H9 (cell line): ENCODE measurements at regions not wholly inside any gene's neighbourhood (a gene's known extent, or its start where the extent isn't known, plus 50 kb on each side); places are given as distances from the start of the nearest gene placed in this dataset.

ENCODE experiments used
- DNase-seq: peaks from one replicate; pipeline ENCODE4 v3.0.0-alpha.2; 2017
- H2AFZ ChIP-seq: one replicate; pipeline ENCODE4 v1.6.1; 2013; ENCODE audit warnings: mild to moderate bottlenecking, low read length, control low read depth, moderate library complexity
- H2AK5ac ChIP-seq: 2 replicates; pipeline ENCODE4 v1.6.1; 2013; ENCODE audit warnings: low read length, control low read depth, mixed read lengths; ENCODE audit not compliant: insufficient read length
- H2BK120ac ChIP-seq: one replicate; pipeline ENCODE4 v1.6.1; 2013; ENCODE audit warnings: low read depth, mild to moderate bottlenecking, low read length, control low read depth, inconsistent platforms; ENCODE audit not compliant: poor library complexity, severe bottlenecking
- H2BK12ac ChIP-seq: 2 replicates; pipeline ENCODE4 v1.6.1; 2013; ENCODE audit warnings: low read length, control low read depth, mixed read lengths, low read depth; ENCODE audit not compliant: insufficient read length
- H2BK15ac ChIP-seq: 2 replicates; pipeline ENCODE4 v1.6.1; 2013; ENCODE audit warnings: low read depth, low read length, control low read depth
- H2BK20ac ChIP-seq: one replicate; pipeline ENCODE4 v1.6.1; 2013; ENCODE audit warnings: low read depth, mild to moderate bottlenecking, low read length, control low read depth, inconsistent platforms; ENCODE audit not compliant: poor library complexity, severe bottlenecking
- H2BK5ac ChIP-seq: 2 replicates; pipeline ENCODE4 v1.6.1; 2013; ENCODE audit warnings: low read length, control low read depth, mixed read lengths; ENCODE audit not compliant: insufficient read length
- H3K14ac ChIP-seq: 2 replicates; pipeline ENCODE4 v1.6.1; 2013; ENCODE audit warnings: low read length, control low read depth; ENCODE audit not compliant: insufficient read depth
- H3K18ac ChIP-seq: 2 replicates; pipeline ENCODE4 v1.6.1; 2013; ENCODE audit warnings: low read depth, mild to moderate bottlenecking, mixed read lengths, low read length, control low read depth; ENCODE audit not compliant: insufficient read length
- H3K23ac ChIP-seq: 2 replicates; pipeline ENCODE4 v1.6.1; 2013; ENCODE audit warnings: low read length, control low read depth, mixed read lengths, low read depth; ENCODE audit not compliant: insufficient read length
- H3K23me2 ChIP-seq: 2 replicates; pipeline ENCODE4 v1.6.1; 2013; ENCODE audit warnings: low read depth, mild to moderate bottlenecking, mixed read lengths, low read length, control low read depth; ENCODE audit not compliant: insufficient read length, poor library complexity, severe bottlenecking
- H3K27ac ChIP-seq: 2 replicates; pipeline ENCODE4 v1.5.1; 2013; ENCODE audit warnings: low read length, control low read depth, mixed read lengths, low read depth; ENCODE audit not compliant: insufficient read length
- H3K27me3 ChIP-seq: 2 replicates; pipeline ENCODE4 v1.6.1; 2013; ENCODE audit warnings: low read length, control low read depth, inconsistent platforms; ENCODE audit not compliant: insufficient read depth
- H3K4ac ChIP-seq: 2 replicates; pipeline ENCODE4 v1.6.1; 2013; ENCODE audit warnings: low read depth, mild to moderate bottlenecking, control low read depth, inconsistent platforms, low read length, moderate library complexity
- H3K4me1 ChIP-seq: 2 replicates; pipeline ENCODE4 v1.6.1; 2013; ENCODE audit warnings: low read length, control low read depth, inconsistent platforms; ENCODE audit not compliant: insufficient read depth
- H3K4me2 ChIP-seq: 2 replicates; pipeline ENCODE4 v1.6.1; 2013; ENCODE audit warnings: low read length, control low read depth, mixed read lengths; ENCODE audit not compliant: insufficient read length, insufficient read depth
- H3K56ac ChIP-seq: 2 replicates; pipeline ENCODE4 v1.6.1; 2013; ENCODE audit warnings: low read depth, mild to moderate bottlenecking, mixed read lengths, low read length, control low read depth; ENCODE audit not compliant: insufficient read length
- H3K79me1 ChIP-seq: 2 replicates; pipeline ENCODE4 v1.6.1; 2013; ENCODE audit warnings: low read depth, mild to moderate bottlenecking, moderate library complexity, low read length, control low read depth, inconsistent platforms; ENCODE audit not compliant: insufficient read depth, poor library complexity, severe bottlenecking
- H3K79me2 ChIP-seq: 2 replicates; pipeline ENCODE4 v1.6.1; 2013; ENCODE audit warnings: low read length, control low read depth, inconsistent platforms; ENCODE audit not compliant: insufficient read depth
- H3K9ac ChIP-seq: 2 replicates; pipeline ENCODE4 v1.6.1; 2013; ENCODE audit warnings: low read length, control low read depth, mixed read lengths; ENCODE audit not compliant: insufficient read length; ENCODE audit errors: extremely low read depth
- H3K9me3 ChIP-seq: one replicate; pipeline ENCODE4 v1.6.1; 2013; ENCODE audit warnings: low read depth, low read length, inconsistent platforms; ENCODE audit not compliant: control insufficient read depth
- H3T11ph ChIP-seq: one replicate; pipeline ENCODE4 v1.6.1; 2013; ENCODE audit warnings: mild to moderate bottlenecking, low read length, control low read depth, inconsistent platforms
- H4K20me1 ChIP-seq: one replicate; pipeline ENCODE4 v1.6.1; 2013; ENCODE audit not compliant: control insufficient read depth, insufficient read length, insufficient read depth
- H4K5ac ChIP-seq: 2 replicates; pipeline ENCODE4 v1.6.1; 2013; ENCODE audit warnings: low read depth, mild to moderate bottlenecking, mixed read lengths, low read length, control low read depth; ENCODE audit not compliant: insufficient read length
- H4K8ac ChIP-seq: replicated peaks from 2 replicates; pipeline ENCODE4 v1.6.1; 2013; ENCODE audit warnings: low read length, control low read depth, mixed read lengths, low read depth; ENCODE audit not compliant: insufficient read length
- H4K91ac ChIP-seq: 2 replicates; pipeline ENCODE4 v1.6.1; 2013; ENCODE audit warnings: low read depth, mild to moderate bottlenecking, moderate library complexity, mixed read lengths, low read length, control low read depth; ENCODE audit not compliant: insufficient read length
- H3K27ac Mint-ChIP-seq, 3 experiments: 2 replicates in 2 of 3; 3 replicates in 1 of 3; pipeline ENCODE4 v1.8.0; 2020 to 2021; ENCODE audit warnings: mixed read lengths in 3 of 3, mild to moderate bottlenecking in 1 of 3, moderate library complexity in 1 of 3
- H3K27me3 Mint-ChIP-seq: 2 replicates; pipeline ENCODE4 v1.8.0; 2021; ENCODE audit warnings: low read depth, mild to moderate bottlenecking, moderate library complexity, mixed read lengths
- H3K36me3 Mint-ChIP-seq, 3 experiments: 2 replicates in 2 of 3; 3 replicates in 1 of 3; pipeline ENCODE4 v1.8.0; 2020 to 2021; ENCODE audit warnings: low read depth in 3 of 3, mixed read lengths in 3 of 3; ENCODE audit not compliant: insufficient read depth in 1 of 3
- H3K4me1 Mint-ChIP-seq, 2 experiments: 2 replicates each; pipeline ENCODE4 v1.8.0; 2020; ENCODE audit warnings: mixed read lengths in 2 of 2
- H3K4me3 Mint-ChIP-seq, 2 experiments: 2 replicates in 1 of 2; 3 replicates in 1 of 2; pipeline ENCODE4 v1.8.0; 2020 to 2021; ENCODE audit warnings: mild to moderate bottlenecking in 2 of 2, mixed read lengths in 2 of 2, moderate library complexity in 1 of 2
- H3K9me3 Mint-ChIP-seq, 2 experiments: 2 replicates in 1 of 2; 3 replicates in 1 of 2; pipeline ENCODE4 v1.8.0; 2020; ENCODE audit warnings: mild to moderate bottlenecking in 2 of 2, mixed read lengths in 2 of 2, moderate library complexity in 1 of 2
- CTCF ChIP-seq: fragments of 200-600 bp; sonication (generic); conservative IDR thresholded peaks from 3 replicates; pipeline ENCODE4 v1.8.0; 2021; ENCODE audit warnings: antibody characterized with exemption, mild to moderate bottlenecking
- WGBS: extraction: QIAGEN DNeasy Blood & Tissue Kit; methylation state at CpG from one replicate; pipeline ENCODE4 v1.1.7; 2013; ENCODE audit warnings: missing lambda C conversion rate, low lambda C conversion rate, mixed read lengths; ENCODE audit not compliant: insufficient read length; ENCODE audit errors: extremely low coverage; 5-methylcytosine and 5-hydroxymethylcytosine counted together

- WGBS: no CpG with 5 or more reads among the region's 18 CpGs
- no peak overlapping the region for H2BK5ac ChIP-seq
Measured at GRCh38 chr2:195437521-195437920, 219.5 kb upstream of the SLC39A10 start.

More at GRCh38 chr2:195437521-195437920, 219.5 kb upstream of the SLC39A10 start:
- H4K91ac ChIP-seq: no peak overlapping the region
- H3K27me3 ChIP-seq: no peaks in the 10 kb centered on the region
- no peaks in the 10 kb centered on the region for H4K20me1 ChIP-seq
- H2BK12ac ChIP-seq: no peak overlapping the region
- no peak overlapping the region for H3K18ac ChIP-seq
- no peak overlapping the region for H3K23ac ChIP-seq
- Mint-ChIP-seq H3K4me1 (peaks cover 4 to 8% of the 10 kb centered on the region in 2 experiments), H3K4me3 (no peak overlapping the region), H3K9me3 (peaks cover 14 to 21% of the 10 kb centered on the region in 2 experiments), H3K36me3 (peaks cover 4 to 12% (median 10%) of the 10 kb centered on the region in 3 experiments), H3K27ac (no peak overlapping the region), H3K27me3 (no peaks in the 10 kb centered on the region)
- H3K79me2 ChIP-seq: no peaks in the 10 kb centered on the region
- H3K9me3 ChIP-seq: peaks cover 5% of the 10 kb centered on the region
- no peak overlapping the region for H4K8ac ChIP-seq
- H2BK20ac ChIP-seq: no peak overlapping the region
- no peaks in the 10 kb centered on the region for H3K23me2 ChIP-seq
- H2AK5ac ChIP-seq: no peak overlapping the region
- DNase-seq: no peak
- no peak overlapping the region for H3T11ph ChIP-seq
- H3K79me1 ChIP-seq: no peaks in the 10 kb centered on the region
- H3K27ac ChIP-seq: no peak overlapping the region
- no peak overlapping the region for H2BK120ac ChIP-seq
- H3K4me2 ChIP-seq: no peak overlapping the region
- no peak overlapping the region for H2AFZ ChIP-seq
- no peak overlapping the region for H3K9ac ChIP-seq
- H3K4ac ChIP-seq: no peak overlapping the region
- no peak overlapping the region for H3K14ac ChIP-seq
- H3K4me1 ChIP-seq: no peaks in the 10 kb centered on the region
- H3K56ac ChIP-seq: no peak overlapping the region
- H2BK15ac ChIP-seq: no peak overlapping the region
- no peak overlapping the region for H4K5ac ChIP-seq
- TF ChIP-seq CTCF: no peak
